ENCODE measurements at regions not wholly inside any gene's neighbourhood (a gene's known extent, or its start where the extent isn't known, plus 50 kb on each side); places are given as distances from the start of the nearest gene placed in this dataset.

GRCh38 chr11:134753771-134754520 is 341.9 kb upstream of the B3GAT1 start:
- Histone ChIP-seq H3K4me3 (ENCODE audit: low read depth, low read length) (no peak overlapping the region), H3K27me3 (ENCODE audit: control insufficient read depth, insufficient read depth, low read length) (no peaks in the 10 kb centered on the region), H3K36me3 (ENCODE audit: control insufficient read depth, insufficient read depth, low read length) (no peaks in the 10 kb centered on the region)
- DNase-seq (ENCODE audit: low read depth) (no peak), FAIRE-seq (no peak)
- no peak for TF ChIP-seq CTCF (IDR thresholded peaks at IDR 0.05; ENCODE audit: insufficient read depth, low read length, severe bottlenecking)

GRCh38 chr11:134752964-134753770 is 341.1 kb upstream of the B3GAT1 start:
- no peak for TF ChIP-seq CTCF (IDR thresholded peaks at IDR 0.05; ENCODE audit: insufficient read depth, low read length, severe bottlenecking)
- Histone ChIP-seq H3K27me3 (ENCODE audit: control insufficient read depth, insufficient read depth, low read length) (no peaks in the 10 kb centered on the region), H3K36me3 (ENCODE audit: control insufficient read depth, insufficient read depth, low read length) (no peaks in the 10 kb centered on the region), H3K4me3 (ENCODE audit: low read depth, low read length) (no peak overlapping the region)
- DNase-seq (ENCODE audit: low read depth) (no peak), FAIRE-seq (no peak)

- H3K36me3 ChIP-seq (ENCODE audit: control insufficient read depth, insufficient read depth, low read length) = no peaks in the 10 kb centered on the region
- FAIRE-seq = no peak
- DNase-seq (ENCODE audit: low read depth) = no peak
- no peak for TF ChIP-seq CTCF (IDR thresholded peaks at IDR 0.05; ENCODE audit: insufficient read depth, low read length, severe bottlenecking)
- H3K4me3 ChIP-seq (ENCODE audit: low read depth, low read length) = no peak overlapping the region
- H3K27me3 ChIP-seq (ENCODE audit: control insufficient read depth, insufficient read depth, low read length) = no peaks in the 10 kb centered on the region
These were observed 340.5 kb upstream of the B3GAT1 start for GRCh38 chr11:134752526-134752925.

GRCh38 chr11:134751766-134752165 is 339.7 kb upstream of the B3GAT1 start:
- no peaks in the 10 kb centered on the region for H3K36me3 ChIP-seq (ENCODE audit: control insufficient read depth, insufficient read depth, low read length)
- no peak for DNase-seq (ENCODE audit: low read depth)
- no peak for TF ChIP-seq CTCF (IDR thresholded peaks at IDR 0.05; ENCODE audit: insufficient read depth, low read length, severe bottlenecking)
- FAIRE-seq = no peak
- no peak overlapping the region for H3K4me3 ChIP-seq (ENCODE audit: low read depth, low read length)
- H3K27me3 ChIP-seq (ENCODE audit: control insufficient read depth, insufficient read depth, low read length) = no peaks in the 10 kb centered on the region

GRCh38 chr11:134751031-134751585 is 339.1 kb upstream of the B3GAT1 start:
- Histone ChIP-seq H3K27me3 (ENCODE audit: control insufficient read depth, insufficient read depth, low read length) (no peaks in the 10 kb centered on the region), H3K4me3 (ENCODE audit: low read depth, low read length) (no peak overlapping the region), H3K36me3 (ENCODE audit: control insufficient read depth, insufficient read depth, low read length) (no peaks in the 10 kb centered on the region)
- no peak for DNase-seq (ENCODE audit: low read depth)
- no peak for FAIRE-seq
- TF ChIP-seq CTCF (IDR thresholded peaks at IDR 0.05; ENCODE audit: insufficient read depth, low read length, severe bottlenecking) = no peak

Measured in bronchial epithelial cell (primary cell).